G401.6 (cell line): ENCODE measurements at regions not wholly inside any gene's neighbourhood (a gene's known extent, or its start where the extent isn't known, plus 50 kb on each side); places are given as distances from the start of the nearest gene placed in this dataset.
"Not testable (repeated sequence)": the region's sequence is repeated elsewhere in the genome, so short reads cannot be mapped to it uniquely, and the experiment has no call there.

Source experiments
- FAIRE-seq: peaks from 2 replicates; lab custom pipeline; 2012; peaks lifted over from hg19 to GRCh38; lab: Jason Lieb, UNC

DNA sequence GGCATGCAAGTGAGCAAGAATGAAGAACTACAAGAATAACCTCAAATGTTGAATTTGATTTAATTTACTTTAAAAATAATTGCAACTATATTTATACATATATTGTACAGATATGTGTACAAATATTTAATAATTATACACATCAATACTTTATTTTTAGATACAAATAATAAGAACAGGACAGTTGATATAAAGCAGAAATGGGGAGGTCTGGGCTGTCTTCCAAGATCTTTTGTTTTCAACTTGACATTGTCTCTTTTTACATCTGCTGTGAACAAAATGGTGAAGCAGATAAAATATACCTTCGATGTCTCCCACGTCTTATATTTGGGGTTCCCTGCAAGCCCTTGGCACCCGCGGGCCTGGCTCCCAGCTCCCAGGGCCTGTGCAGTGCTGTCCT lies 231.3 kb upstream of the RBBP8 start:
- FAIRE-seq, result no peak

- FAIRE-seq, result no peak
Measured at GRCh38 chr18:22702806-22703205, 230.3 kb upstream of the RBBP8 start.

DNA sequence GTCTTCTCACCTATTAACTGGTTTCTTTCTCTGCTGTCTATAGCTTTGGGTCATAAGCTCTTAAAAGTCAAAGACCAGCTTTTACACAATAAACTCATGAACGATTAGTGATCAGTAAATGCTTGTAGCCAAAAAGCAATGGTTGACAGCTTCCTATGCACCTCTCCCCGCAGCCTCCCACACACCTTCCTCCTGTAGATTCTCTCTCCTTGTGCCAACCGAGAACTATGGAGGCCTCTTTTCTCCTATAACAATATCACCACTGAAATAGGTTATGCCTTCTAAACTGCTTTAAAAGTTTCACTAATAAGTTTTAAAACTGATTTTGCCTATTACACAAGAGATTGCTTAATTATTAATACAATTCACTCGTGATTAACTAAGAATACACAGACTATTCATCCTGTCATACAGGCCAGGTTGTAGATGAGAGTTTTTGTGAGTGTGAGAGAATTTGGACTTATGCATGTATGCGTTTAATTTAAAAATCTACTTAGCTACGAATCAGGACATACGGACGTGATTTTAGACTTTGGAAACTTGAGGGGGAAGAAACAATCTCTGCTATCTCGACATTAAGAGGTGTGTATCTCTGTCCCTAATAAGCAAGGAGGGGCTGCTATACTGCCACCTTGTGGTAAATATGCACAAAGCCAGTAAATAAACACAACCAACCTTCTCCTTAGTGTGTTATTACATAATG lies 229.1 kb upstream of the RBBP8 start:
- peak; percentile 80 for FAIRE-seq

GRCh38 chr18:22704586-22704918 lies 228.6 kb upstream of the RBBP8 start:
- no peak for FAIRE-seq

GRCh38 chr18:22705328-22705727 lies 227.8 kb upstream of the RBBP8 start:
- FAIRE-seq, result no peak

DNA sequence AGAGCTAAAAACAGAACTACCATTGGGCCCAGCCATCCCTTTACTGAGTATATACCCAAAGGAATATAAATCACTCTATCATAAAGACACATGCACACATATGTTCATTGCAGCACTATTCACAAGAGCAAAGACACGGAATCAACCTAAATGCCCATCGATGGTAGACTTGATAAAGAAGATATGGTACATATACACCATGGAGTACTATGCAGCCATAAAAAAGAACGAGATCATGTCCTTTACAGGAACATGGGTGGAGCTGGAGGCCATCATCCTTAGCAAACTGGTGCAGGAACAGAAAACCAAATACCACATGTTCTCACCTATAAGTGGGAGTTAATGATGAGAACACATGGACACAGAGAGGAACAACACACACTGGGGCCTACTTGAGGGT lies 227.1 kb upstream of the RBBP8 start:
- not testable (repeated sequence) for FAIRE-seq

DNA sequence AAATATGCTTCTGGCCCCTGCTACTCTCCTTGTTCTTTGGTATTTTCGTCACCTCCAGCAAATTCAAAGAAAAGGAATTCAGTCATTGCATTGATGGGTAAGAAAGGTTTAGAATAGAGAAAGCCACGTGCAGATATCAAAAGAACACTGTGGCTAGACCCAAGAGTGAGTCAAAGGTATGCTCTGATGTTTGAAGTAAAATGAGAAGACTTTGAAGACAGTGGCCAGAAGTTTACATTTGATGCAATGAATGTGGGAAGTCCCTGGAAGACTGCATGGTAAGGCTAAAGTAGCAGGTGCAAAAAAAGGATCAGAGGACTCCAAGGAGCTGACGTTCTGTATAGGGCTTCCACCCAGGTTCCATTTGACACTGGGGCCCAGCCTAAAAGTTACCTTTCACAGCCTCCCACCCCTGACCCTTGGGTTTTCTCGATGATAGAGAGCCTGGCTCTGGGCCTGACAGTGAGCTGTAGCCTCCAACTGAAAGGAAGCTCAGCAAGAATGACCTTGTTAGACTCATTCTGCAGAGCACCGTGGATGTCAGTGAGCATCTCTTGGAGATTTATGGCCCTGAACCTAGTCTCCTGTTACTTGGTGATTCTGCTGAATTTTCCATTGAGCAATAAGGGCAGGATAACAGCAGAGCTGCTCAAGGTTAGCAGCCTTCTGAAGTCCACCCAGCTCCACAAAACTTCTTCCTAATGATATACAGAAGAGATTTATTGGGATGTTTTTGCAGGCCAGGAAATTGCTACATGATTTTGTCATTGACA lies 223.7 kb upstream of the RBBP8 start:
- no peak for FAIRE-seq

DNA sequence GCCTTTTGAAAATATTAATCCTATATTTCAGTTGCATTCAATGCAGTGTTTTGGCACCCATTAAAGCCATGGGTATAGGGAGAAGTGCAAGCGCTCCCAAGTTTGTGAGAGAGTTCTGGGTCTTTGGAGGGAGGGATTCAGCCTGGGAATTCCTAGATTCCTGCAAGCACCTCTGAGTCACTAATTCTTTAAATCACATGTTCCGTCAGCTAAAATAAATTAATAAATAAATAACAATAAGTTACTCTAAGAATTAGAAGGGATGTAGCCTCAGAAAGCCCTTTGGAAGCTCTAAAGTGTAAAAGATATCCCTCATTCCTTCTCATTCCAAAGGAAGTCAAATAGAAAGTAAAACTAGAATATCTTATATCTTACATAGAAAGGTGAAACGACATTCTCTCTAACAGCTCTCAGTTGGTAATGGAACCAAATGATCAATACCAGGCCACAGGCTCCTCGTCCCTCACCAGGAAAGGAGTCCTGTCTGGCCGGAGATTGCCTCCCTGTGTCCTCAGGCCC lies 222.4 kb upstream of the RBBP8 start:
- no peak for FAIRE-seq

DNA sequence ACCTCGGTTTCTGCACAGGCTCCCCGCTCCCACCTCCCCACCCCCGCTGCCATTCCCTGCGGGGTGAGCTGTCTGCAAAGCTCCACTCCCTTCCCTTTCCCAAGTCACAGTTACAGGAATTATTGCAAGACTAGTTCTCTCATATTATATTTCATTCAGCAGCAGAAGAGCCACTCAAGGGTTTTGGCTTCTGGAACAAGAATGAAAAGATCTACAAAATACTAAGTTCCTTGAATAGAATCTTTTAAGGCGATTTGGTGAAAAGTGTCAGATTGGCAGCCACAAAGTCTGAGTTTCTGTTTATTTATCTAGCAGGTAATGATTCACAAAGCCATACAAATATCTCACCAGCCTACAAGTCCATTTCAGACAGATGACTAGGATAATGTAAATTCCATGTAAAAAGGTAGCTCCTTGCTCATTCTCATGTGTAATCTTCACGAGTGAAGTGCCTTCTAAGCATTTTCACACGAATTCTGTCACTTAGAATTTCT lies 221.9 kb upstream of the RBBP8 start:
- no peak for FAIRE-seq

DNA sequence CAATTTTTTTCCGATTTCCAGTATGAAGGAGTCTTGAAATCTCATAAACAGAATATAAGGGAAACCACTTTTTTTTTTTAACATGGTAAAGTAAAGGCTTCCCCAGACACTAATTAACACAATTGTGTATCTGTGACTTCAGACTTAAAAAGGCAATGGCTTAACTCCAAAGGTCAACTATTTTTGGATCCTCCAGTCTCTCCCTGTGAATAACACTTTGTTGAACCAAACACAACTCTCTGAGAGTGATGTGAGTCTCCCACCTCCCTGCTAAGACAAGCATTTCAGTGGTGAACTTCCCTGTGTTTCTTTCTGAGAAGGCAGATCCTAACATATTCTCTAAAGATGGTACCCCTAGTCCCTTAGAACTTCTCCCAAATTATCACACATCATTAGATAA lies 219.6 kb upstream of the RBBP8 start:
- FAIRE-seq, result no peak

DNA sequence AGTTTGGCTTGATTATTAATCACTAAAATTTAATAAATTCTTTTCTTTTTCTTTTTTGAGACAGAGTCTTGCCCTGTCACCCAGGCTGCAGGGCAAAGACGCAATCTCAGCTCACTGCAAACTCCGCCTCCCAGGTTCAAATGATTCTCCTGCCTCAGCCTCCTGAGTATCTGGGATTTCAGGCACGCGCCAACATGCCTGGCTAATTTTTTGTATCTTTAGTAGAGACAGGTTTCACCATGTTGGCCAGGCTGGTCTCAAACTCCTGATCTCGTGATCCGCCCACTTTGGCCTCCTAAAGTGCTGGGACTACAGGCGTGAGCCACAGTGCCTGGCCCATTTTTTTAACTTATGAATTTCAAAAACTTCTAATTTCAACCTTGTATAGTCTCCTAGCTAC lies 215.6 kb upstream of the RBBP8 start:
- not testable (repeated sequence) for FAIRE-seq

DNA sequence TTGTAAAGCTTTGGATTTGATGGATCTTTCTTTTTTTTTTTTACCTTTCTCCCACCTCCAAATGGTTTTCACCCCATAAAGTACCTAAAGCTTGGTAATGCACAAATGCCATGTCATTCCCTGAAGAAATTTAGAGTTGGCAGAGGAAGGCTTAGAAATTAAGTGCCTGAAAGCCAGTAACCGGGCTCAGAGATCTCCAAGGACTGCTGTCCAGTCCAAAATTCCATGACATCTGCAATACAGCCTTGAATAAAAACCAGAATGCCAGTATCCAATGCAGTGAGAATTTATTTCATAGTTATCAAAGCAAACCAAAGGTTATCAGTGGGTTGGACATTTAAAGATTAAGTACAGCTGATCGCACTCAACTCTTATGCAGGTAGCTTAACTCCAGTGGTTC lies 209.9 kb upstream of the RBBP8 start:
- no peak for FAIRE-seq

DNA sequence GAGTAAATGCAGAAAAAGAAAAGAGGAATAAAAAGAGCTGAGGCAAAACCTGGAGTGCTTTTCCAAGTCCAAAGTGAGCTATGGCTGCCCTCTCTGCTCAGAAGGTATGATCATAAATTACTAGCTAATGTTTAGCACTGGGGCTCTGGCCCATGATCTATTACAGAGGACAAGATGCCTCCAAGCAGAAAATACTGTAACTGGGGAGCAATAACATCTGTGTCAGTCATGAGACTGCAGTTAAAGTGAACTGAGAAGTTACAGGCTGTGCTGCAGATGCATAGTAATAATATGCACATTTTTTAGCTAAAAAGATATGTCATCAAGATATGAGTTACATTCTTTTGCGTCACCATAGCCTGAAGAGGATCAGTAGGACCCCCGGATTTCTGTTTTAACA lies 209.4 kb upstream of the RBBP8 start:
- no peak for FAIRE-seq

DNA sequence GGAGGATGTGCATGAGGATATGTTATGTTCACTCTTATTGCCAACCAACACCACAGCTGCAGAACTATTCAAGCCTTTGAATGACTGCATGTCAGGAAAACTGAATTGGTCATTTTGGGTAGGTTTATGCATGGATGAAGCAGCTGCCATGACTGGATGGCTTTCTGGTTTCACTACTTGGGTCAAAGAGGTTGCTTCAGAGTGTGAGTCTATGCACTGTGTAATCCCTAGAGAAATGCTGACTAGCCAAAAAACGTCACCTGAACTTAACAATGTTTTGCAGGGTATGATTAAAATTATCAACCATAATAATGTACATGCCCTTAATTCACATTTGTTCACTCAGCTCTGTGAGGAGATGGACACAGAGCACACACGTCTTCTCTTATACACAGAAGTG lies 206.7 kb upstream of the RBBP8 start:
- FAIRE-seq, result no peak

GRCh38 chr18:22728016-22728415 lies 205.1 kb upstream of the RBBP8 start:
- FAIRE-seq, result no peak

GRCh38 chr18:22728481-22729105 lies 204.5 kb upstream of the RBBP8 start:
- no peak for FAIRE-seq

DNA sequence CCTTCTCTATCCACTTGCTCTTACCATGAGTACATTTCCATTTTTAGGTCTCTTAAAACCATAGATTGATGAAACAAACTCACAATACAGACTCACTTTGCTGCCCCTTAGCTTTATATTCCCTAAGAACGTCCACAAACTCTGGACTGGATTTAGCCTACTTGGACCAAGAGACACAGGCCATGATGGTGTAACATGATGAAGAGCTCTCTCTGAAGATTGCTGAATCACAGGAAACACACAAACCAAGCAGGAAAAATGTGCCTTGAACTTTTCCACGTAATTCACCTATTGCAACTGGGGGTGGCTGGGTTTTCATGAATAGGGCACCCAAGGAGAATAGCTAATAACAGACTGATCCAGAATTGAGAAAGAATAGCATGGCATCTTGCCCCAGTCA lies 201.7 kb upstream of the RBBP8 start:
- FAIRE-seq, result no peak

DNA sequence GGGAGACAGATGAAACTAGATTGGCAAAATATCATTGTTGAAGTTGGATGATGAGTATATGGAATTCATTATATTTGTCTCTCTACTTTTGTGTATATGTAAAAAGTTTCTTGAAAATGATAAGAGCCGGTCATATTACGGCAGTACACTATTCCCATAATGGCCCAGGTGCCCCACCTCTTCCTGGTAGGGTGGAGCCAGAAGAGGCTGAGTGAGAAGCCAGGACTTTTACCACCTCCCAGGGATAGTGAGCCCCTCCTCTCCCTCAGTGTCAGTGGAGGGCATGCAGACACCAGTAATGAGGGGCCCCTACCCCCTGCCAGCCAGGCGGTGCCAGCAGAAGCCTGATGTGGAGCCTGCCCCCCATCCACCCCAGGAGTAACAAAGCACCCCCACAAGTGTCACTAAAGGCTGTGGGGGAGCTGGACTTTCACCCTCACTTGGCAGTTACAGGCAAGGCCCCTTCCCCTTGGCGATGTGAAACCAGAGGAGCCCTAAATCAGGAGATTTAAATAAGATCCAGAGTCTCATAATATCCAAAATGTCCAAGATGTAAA lies 198.9 kb upstream of the RBBP8 start:
- FAIRE-seq, result no peak

GRCh38 chr18:22734791-22735627 lies 198.1 kb upstream of the RBBP8 start:
- FAIRE-seq, result no peak

DNA sequence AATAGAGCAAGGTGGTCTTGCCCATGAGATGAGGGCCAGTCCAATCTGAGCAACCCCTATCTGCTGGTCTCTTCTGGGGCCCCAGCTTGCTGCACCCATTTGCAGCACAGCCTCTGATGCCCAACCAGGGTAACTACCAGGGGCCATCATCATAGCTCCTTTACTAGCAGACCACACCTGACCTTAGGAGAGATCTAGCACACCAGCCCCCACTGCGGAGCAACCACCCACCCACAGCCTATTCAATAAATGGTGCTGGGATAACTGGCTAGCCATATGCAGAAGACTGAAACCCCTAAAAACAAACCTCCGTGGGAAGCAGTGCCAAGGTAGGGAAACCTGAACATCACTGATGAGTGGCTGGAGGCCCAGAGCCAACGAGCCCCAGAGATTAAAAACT lies 196.1 kb upstream of the RBBP8 start:
- no peak for FAIRE-seq

DNA sequence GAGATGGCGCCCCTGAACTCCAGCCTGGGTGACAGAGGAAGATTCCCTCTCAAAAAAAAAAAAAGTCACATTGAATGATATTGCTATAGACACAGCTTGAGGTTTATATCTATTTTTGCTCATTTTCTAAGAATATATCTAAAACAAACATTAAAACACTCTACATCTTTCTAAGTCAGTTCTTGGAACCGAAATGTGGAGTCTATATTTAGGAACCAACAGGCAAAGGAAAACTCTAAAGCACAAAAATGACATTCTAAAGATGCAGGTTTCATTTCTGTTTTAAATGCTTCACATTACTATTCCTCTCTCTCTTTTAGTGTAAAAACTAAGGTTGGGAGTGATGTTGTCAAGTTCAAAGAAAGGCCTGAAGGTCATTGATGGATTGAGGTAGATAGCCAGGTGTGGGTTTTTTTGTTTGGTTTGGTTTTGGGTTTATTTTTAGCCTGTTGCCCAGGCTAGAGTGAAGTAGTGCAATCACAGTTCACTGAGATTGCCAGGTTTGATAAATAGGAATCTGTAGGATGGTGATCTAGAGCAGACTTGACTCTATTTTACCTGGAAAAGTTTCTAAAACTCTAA lies 194.0 kb upstream of the RBBP8 start:
- FAIRE-seq, result no peak

- no peak for FAIRE-seq
Measured at GRCh38 chr18:22739789-22740188, 193.3 kb upstream of the RBBP8 start.
